Parathyroid adenoma (tissue), 2 donors: ENCODE measurements at regions not wholly inside any gene's neighbourhood (a gene's known extent, or its start where the extent isn't known, plus 50 kb on each side); places are given as distances from the start of the nearest gene placed in this dataset.

Experiments used
- H2AFZ ChIP-seq: fragments of 300-600 bp; sonication (generic); one replicate; pipeline ENCODE4 v1.7.0; 2017; ENCODE audit warnings: antibody characterized with exemption, mild to moderate bottlenecking
- H3K27ac ChIP-seq: fragments of 300-600 bp; sonication (generic); one replicate; pipeline ENCODE4 v1.7.0; 2017
- H3K27me3 ChIP-seq: fragments of 300-600 bp; sonication (generic); one replicate; pipeline ENCODE4 v1.7.0; 2017; ENCODE audit warnings: low read length; ENCODE audit not compliant: control insufficient read depth, insufficient read depth
- H3K36me3 ChIP-seq: fragments of 300-600 bp; sonication (generic); one replicate; pipeline ENCODE4 v1.7.0; 2017; ENCODE audit warnings: low read length; ENCODE audit not compliant: control insufficient read depth, insufficient read depth
- H3K4me1 ChIP-seq: fragments of 300-600 bp; sonication (generic); one replicate; pipeline ENCODE4 v1.7.0; 2017; ENCODE audit warnings: control low read depth
- H3K4me2 ChIP-seq: fragments of 300-600 bp; sonication (generic); one replicate; pipeline ENCODE4 v1.7.0; 2017; ENCODE audit warnings: low read length
- H3K4me3 ChIP-seq: fragments of 300-600 bp; sonication (generic); one replicate; pipeline ENCODE4 v1.7.0; 2017; ENCODE audit warnings: low read depth, low read length
- H3K79me2 ChIP-seq: fragments of 300-600 bp; sonication (generic); one replicate; pipeline ENCODE4 v1.7.0; 2017; ENCODE audit warnings: control low read depth
- H3K9ac ChIP-seq: fragments of 300-600 bp; sonication (generic); one replicate; pipeline ENCODE4 v1.7.0; 2017; ENCODE audit warnings: mild to moderate bottlenecking
- H3K9me3 ChIP-seq: fragments of 300-600 bp; sonication (generic); one replicate; pipeline ENCODE4 v1.7.0; 2017; ENCODE audit warnings: low read length; ENCODE audit not compliant: control insufficient read depth
- CTCF ChIP-seq: fragments of 300-600 bp; sonication (generic); IDR thresholded peaks from one replicate; pipeline ENCODE4 v1.7.0; 2017; ENCODE audit warnings: antibody characterized with exemption, mild to moderate bottlenecking
- donor health status: primary hyperparathyroidism.

- no peak overlapping the region for H3K4me3 ChIP-seq
- H3K4me2 ChIP-seq: no peak overlapping the region
- no peaks in the 10 kb centered on the region for H3K4me1 ChIP-seq
- H2AFZ ChIP-seq: no peak overlapping the region
- no peak for TF ChIP-seq CTCF
- no peak overlapping the region for H3K27ac ChIP-seq
- H3K27me3 ChIP-seq: no peaks in the 10 kb centered on the region
- H3K79me2 ChIP-seq: no peaks in the 10 kb centered on the region
- H3K9ac ChIP-seq: no peak overlapping the region
- H3K9me3 ChIP-seq: no peaks in the 10 kb centered on the region
- H3K36me3 ChIP-seq: no peaks in the 10 kb centered on the region
These were observed 164.1 kb downstream of the FBXO15 start for GRCh38 chr18:73983496-73983895.

- Histone ChIP-seq H3K4me2 (no peak overlapping the region), H3K4me1 (no peaks in the 10 kb centered on the region), H3K27ac (no peak overlapping the region), H3K36me3 (no peaks in the 10 kb centered on the region), H3K79me2 (no peaks in the 10 kb centered on the region), H2AFZ (no peak overlapping the region), H3K9me3 (no peaks in the 10 kb centered on the region), H3K27me3 (no peaks in the 10 kb centered on the region), H3K9ac (no peak overlapping the region), H3K4me3 (no peak overlapping the region)
- no peak for TF ChIP-seq CTCF
These were observed 165.8 kb downstream of the FBXO15 start for GRCh38 chr18:73981796-73982195.

DNA sequence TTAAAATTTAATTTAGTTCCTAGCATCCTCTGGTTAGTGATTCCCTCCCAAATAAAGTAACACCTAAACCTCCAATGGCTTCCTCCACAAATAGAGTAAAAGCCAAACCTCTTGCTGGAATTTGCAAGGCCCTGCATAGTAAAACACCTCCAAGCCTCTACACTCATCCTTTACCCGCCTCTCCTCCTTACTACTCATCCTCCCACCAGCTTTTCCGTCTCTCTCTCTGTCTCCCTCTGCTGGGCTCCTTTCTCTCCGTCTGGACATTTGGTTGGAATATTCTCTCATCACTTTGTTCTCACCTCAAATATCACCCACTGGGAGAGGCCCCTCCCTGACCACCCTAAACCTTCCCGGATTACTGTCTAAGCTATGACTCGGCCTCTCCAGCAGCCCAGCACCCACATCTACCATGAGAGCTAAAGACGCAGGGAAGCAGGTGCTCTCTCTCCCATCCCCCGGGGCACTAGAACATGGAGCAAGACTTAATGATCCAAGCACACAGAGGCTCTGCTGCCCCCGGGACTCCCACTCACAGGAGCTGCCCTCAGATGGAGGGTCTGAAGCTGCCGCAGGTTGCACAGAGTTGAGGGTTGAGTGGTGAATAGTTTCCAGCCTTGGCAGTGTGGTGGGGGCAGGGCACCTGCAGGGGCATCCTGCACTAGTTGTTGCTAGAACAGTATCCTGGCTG is 167.2 kb downstream of the FBXO15 start:
- Histone ChIP-seq H3K4me2 (no peak overlapping the region), H3K4me3 (no peak overlapping the region), H3K36me3 (no peaks in the 10 kb centered on the region), H3K27ac (no peak overlapping the region), H3K79me2 (no peaks in the 10 kb centered on the region), H3K4me1 (no peaks in the 10 kb centered on the region), H3K27me3 (no peaks in the 10 kb centered on the region), H3K9ac (no peak overlapping the region), H3K9me3 (no peaks in the 10 kb centered on the region), H2AFZ (no peak overlapping the region)
- TF ChIP-seq CTCF: no peak

- Histone ChIP-seq H3K27ac (no peak overlapping the region), H3K79me2 (no peaks in the 10 kb centered on the region), H3K9ac (no peak overlapping the region), H3K36me3 (no peaks in the 10 kb centered on the region), H3K27me3 (no peaks in the 10 kb centered on the region), H2AFZ (no peak overlapping the region), H3K4me2 (no peak overlapping the region), H3K9me3 (no peaks in the 10 kb centered on the region), H3K4me1 (no peaks in the 10 kb centered on the region), H3K4me3 (no peak overlapping the region)
- TF ChIP-seq CTCF: no peak
These were observed 167.9 kb downstream of the FBXO15 start for GRCh38 chr18:73979742-73980141.

DNA sequence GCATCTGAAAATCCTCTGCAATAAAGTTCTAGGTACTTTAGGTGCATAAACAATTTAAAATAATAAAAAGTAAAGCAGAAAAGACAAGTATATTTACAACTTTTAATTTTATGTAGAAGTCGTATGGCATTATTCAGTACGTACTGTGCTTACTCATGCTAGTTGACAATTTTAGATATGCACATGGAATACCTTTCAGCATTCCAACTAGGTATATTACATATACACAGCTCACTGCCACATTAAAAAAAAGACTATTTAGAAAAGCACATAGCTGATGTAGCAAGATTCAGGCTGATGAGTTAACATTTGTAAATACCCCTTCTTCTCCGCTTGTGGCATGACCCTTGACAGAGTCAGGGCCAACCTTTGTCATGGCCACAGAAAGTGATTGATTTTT is 171.2 kb downstream of the FBXO15 start:
- Histone ChIP-seq H3K36me3 (no peaks in the 10 kb centered on the region), H3K9ac (no peak overlapping the region), H3K9me3 (no peaks in the 10 kb centered on the region), H3K4me1 (no peaks in the 10 kb centered on the region), H3K27ac (no peak overlapping the region), H3K79me2 (no peaks in the 10 kb centered on the region), H3K27me3 (no peaks in the 10 kb centered on the region), H2AFZ (no peak overlapping the region), H3K4me2 (no peak overlapping the region), H3K4me3 (no peak overlapping the region)
- TF ChIP-seq CTCF: no peak
